Breast epithelium (tissue), 4 donors: ENCODE measurements at regions not wholly inside any gene's neighbourhood (a gene's known extent, or its start where the extent isn't known, plus 50 kb on each side); places are given as distances from the start of the nearest gene placed in this dataset.

Source experiments
- DNase-seq, 2 donors: peaks; one replicate each; pipeline ENCODE4 v3.0.0-alpha.2; 2019; ENCODE audit warnings: low spot score in 2 of 2
- H3K27ac ChIP-seq, 2 donors: fragments of 200-600 bp; sonication (generic) in 1 of 2; one replicate each; pipeline ENCODE4 v1.5.1; 2016 to 2019; ENCODE audit warnings: mild to moderate bottlenecking in 1 of 2
- H3K27me3 ChIP-seq, 2 donors: fragments of 200-600 bp; sonication (generic) in 1 of 2; one replicate each; pipeline versions ENCODE4 v1.5.1 to v1.6.0; 2017 to 2019; ENCODE audit warnings: control low read depth in 1 of 2, mild to moderate bottlenecking in 1 of 2
- H3K36me3 ChIP-seq: fragments of 200-600 bp; one replicate; pipeline ENCODE4 v1.5.1; 2019
- H3K4me1 ChIP-seq, 2 donors: fragments of 200-600 bp; sonication (generic); one replicate each; pipeline ENCODE4 v1.5.1; 2016 to 2019; ENCODE audit warnings: control low read depth in 1 of 2
- H3K4me3 ChIP-seq, 3 donors: fragments of 200-600 bp; sonication (generic); 1 replicate in 2 of 3; 2 replicates in 1 of 3; pipeline ENCODE4 v1.5.1; 2016 to 2019; ENCODE audit warnings: mild to moderate bottlenecking in 3 of 3, moderate library complexity in 2 of 3
- H3K9me3 ChIP-seq, 2 donors: fragments of 200-600 bp; sonication (generic) in 1 of 2; one replicate each; pipeline ENCODE4 v1.5.1; 2016 to 2019; ENCODE audit warnings: control low read depth in 1 of 2
- POLR2A ChIP-seq: fragments of 450-650 bp; IDR thresholded peaks from one replicate; pipeline ENCODE4 v1.6.1; 2016; ENCODE audit warnings: antibody characterized with exemption, mild to moderate bottlenecking, moderate library complexity
- POLR2AphosphoS5 ChIP-seq, 3 donors: sonication (generic); formaldehyde crosslinking; IDR thresholded peaks; one replicate each; pipeline ENCODE4 v1.6.1; 2017; ENCODE audit warnings: antibody characterized with exemption in 3 of 3
- intact Hi-C: fragments of 100-400 bp; cut with DNase I; formaldehyde crosslinking; loops from one replicate; pipeline ENCODE4 v1.15.1; 2023; ENCODE audit warnings: low total_unique reads
- TF ChIP-seq, protein P1 (sequence below), 3 donors: fragments of 450-650 bp; IDR thresholded peaks; one replicate each; pipeline ENCODE4 v1.5.1; 2016 to 2017; ENCODE audit warnings: antibody characterized with exemption in 3 of 3, mild to moderate bottlenecking in 3 of 3, moderate library complexity in 3 of 3

DNA sequence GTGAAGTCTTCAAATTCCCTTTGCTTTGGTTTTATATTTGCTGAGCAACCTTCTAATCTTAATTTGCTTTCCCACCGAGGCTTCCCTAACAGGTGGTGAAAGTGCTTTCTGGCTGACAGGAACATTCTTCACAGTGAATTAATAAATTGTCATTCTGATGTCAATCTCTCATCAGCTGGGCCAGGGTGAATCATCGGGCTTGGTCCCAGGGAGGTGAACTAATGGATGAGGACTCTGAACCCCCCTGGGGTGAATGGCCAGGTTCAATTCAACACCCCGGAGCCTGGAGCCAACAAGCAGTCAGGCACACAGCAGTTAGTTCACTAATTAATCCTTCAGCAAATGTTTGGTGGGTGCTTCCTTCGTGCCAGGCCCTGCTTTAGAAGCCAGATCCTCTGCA lies 155.4 kb upstream of the PDGFD start:
- Histone ChIP-seq H3K9me3 (no peaks in the 10 kb centered on the region), H3K27ac (no peak overlapping the region), H3K4me1 (no peaks in the 10 kb centered on the region), H3K36me3 (no peaks in the 10 kb centered on the region), H3K27me3 (no peaks in the 10 kb centered on the region), H3K4me3 (no peak overlapping the region)
- TF ChIP-seq POLR2AphosphoS5 (IDR thresholded peaks at IDR 0.05) (no peak), POLR2A (no peak)
- TF ChIP-seq, protein P1, sequence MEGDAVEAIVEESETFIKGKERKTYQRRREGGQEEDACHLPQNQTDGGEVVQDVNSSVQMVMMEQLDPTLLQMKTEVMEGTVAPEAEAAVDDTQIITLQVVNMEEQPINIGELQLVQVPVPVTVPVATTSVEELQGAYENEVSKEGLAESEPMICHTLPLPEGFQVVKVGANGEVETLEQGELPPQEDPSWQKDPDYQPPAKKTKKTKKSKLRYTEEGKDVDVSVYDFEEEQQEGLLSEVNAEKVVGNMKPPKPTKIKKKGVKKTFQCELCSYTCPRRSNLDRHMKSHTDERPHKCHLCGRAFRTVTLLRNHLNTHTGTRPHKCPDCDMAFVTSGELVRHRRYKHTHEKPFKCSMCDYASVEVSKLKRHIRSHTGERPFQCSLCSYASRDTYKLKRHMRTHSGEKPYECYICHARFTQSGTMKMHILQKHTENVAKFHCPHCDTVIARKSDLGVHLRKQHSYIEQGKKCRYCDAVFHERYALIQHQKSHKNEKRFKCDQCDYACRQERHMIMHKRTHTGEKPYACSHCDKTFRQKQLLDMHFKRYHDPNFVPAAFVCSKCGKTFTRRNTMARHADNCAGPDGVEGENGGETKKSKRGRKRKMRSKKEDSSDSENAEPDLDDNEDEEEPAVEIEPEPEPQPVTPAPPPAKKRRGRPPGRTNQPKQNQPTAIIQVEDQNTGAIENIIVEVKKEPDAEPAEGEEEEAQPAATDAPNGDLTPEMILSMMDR (IDR thresholded peaks at IDR 0.05) = no peak
- intact Hi-C loops = no loop called here
- no peak for DNase-seq

GRCh38 chr11:104306862-104307474 lies 143.0 kb upstream of the PDGFD start:
- Histone ChIP-seq H3K27me3 (no peaks in the 10 kb centered on the region), H3K36me3 (no peaks in the 10 kb centered on the region), H3K4me1 (no peaks in the 10 kb centered on the region), H3K27ac (no peak overlapping the region), H3K9me3 (no peaks in the 10 kb centered on the region), H3K4me3 (no peak overlapping the region)
- TF ChIP-seq POLR2A = no peak
- TF ChIP-seq POLR2AphosphoS5 (IDR thresholded peaks at IDR 0.05) = no peak
- TF ChIP-seq, protein P1 (IDR thresholded peaks at IDR 0.05) = no peak
- intact Hi-C loops = loop anchor here (5.0 kb wide), 1 partner anchor 930 kb away; no protein-coding TSS in a partner anchor
- DNase-seq = no peak

- intact Hi-C loops = no loop called here
- no peak overlapping the region for H3K4me3 ChIP-seq
- H3K4me1 ChIP-seq = no peaks in the 10 kb centered on the region
- H3K9me3 ChIP-seq = no peaks in the 10 kb centered on the region
- TF ChIP-seq POLR2A = no peak
- TF ChIP-seq POLR2AphosphoS5 (IDR thresholded peaks at IDR 0.05) = no peak
- TF ChIP-seq, protein P1 (IDR thresholded peaks at IDR 0.05) = no peak
- no peak for DNase-seq
- no peaks in the 10 kb centered on the region for H3K27me3 ChIP-seq
- H3K27ac ChIP-seq = no peak overlapping the region
- H3K36me3 ChIP-seq = no peaks in the 10 kb centered on the region
Observed at GRCh38 chr11:104301776-104302175, 137.8 kb upstream of the PDGFD start.

GRCh38 chr11:104291646-104292045 lies 127.7 kb upstream of the PDGFD start:
- H3K4me3 ChIP-seq = no peak overlapping the region
- no peak overlapping the region for H3K27ac ChIP-seq
- no peaks in the 10 kb centered on the region for H3K27me3 ChIP-seq
- no peak for TF ChIP-seq POLR2A
- no peak for TF ChIP-seq POLR2AphosphoS5 (IDR thresholded peaks at IDR 0.05)
- TF ChIP-seq, protein P1 (IDR thresholded peaks at IDR 0.05) = no peak
- DNase-seq = no peak
- no peaks in the 10 kb centered on the region for H3K9me3 ChIP-seq
- intact Hi-C loops = no loop called here
- H3K4me1 ChIP-seq = no peaks in the 10 kb centered on the region
- no peaks in the 10 kb centered on the region for H3K36me3 ChIP-seq

GRCh38 chr11:104286129-104286528 lies 122.2 kb upstream of the PDGFD start:
- Histone ChIP-seq H3K27me3 (no peaks in the 10 kb centered on the region), H3K9me3 (no peaks in the 10 kb centered on the region), H3K4me3 (no peak overlapping the region), H3K27ac (no peak overlapping the region), H3K4me1 (no peaks in the 10 kb centered on the region), H3K36me3 (peaks cover 2% of the 10 kb centered on the region)
- intact Hi-C loops = no loop called here
- TF ChIP-seq POLR2A (no peak), POLR2AphosphoS5 (IDR thresholded peaks at IDR 0.05) (no peak)
- TF ChIP-seq, protein P1 (IDR thresholded peaks at IDR 0.05) = no peak
- no peak for DNase-seq
